NCI-H2029 treated with DMSO at 0.1 percent for 48 hours (cell line): ENCODE measurements at regions not wholly inside any gene's neighbourhood (a gene's known extent, or its start where the extent isn't known, plus 50 kb on each side); places are given as distances from the start of the nearest gene placed in this dataset.
"Not testable (repeated sequence)": the region's sequence is repeated elsewhere in the genome, so short reads cannot be mapped to it uniquely, and the experiment has no call there.

Experiments
- DNase-seq: peaks from one replicate; lab custom pipeline; 2025; lab: John Stamatoyannopoulos, UW

DNA sequence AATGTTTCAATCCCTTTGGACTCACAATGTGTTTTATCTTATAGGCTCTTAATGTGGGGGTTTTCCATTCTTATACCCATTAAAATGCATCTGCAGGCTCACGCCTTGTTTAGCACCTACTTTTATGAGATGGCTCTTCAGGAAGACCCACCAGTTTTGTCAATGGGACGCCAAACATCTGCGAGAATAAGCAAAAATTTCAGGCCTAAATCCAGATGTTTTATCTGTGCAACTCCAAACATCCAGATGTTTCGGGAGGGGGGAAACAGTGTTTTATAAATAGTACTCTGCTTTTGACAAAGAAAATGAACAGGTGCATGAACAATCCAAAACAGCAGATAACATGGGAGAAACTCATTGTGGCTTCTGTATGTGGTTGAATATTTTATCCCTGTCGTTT lies 342.8 kb downstream of the DHX15 start:
- DNase-seq = no peak

DNA sequence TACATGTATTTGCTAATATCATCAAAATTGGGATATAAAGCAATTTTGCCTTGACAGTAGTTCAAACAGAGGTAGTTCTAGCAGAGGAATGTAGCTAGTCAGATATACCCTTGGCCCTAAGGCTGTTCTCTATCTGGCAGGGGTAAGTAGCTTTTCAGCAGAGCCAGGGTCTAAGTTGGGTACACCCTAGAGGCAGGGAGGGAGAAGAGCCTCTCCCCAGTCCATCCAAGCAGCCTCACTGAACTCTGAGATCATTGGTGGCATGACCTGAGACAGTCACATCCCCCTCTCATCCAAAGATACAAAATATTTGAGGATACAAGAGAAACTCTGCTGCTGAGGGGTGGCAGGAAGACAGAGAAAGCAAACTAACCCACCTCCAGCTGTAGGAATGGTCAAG lies 343.7 kb downstream of the DHX15 start:
- no peak for DNase-seq

DNA sequence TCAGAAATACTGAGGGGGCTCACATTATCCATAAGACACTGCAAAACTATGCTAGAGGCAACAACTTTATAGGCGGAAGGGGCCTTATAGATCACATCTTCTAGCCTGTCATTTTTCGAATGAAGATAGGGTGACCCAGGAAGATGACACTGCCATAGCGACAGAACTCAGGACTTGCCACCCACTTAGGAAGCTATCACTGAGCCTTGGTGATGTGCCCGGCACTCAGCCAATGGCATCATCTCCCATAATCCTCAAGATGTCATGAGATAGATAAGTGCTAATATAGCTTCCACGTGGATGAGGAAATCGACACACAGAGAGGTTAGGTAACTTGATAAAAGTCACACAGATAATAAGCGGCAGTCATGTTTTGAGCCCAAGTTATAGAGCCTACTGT lies 346.6 kb downstream of the DHX15 start:
- no peak for DNase-seq

DNA sequence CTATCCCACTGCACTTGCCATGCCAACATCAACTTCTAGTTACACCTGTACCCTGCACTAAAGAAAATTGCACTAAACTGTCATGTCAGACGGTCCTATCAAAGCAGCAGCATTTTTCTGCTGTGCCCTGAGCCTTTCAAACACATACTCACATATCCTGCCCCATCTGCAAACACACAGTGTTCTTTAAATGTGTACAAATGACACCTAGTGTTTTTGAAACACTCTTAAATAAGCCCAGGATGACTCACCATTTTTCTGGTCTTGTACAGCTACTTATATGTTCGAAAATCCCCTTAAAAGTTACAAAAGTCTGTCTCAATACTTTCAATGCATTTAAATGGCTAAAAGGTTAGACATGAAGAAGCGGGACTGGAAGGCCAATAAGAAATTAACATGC lies 346.7 kb upstream of the PPARGC1A start:
- no peak for DNase-seq

DNA sequence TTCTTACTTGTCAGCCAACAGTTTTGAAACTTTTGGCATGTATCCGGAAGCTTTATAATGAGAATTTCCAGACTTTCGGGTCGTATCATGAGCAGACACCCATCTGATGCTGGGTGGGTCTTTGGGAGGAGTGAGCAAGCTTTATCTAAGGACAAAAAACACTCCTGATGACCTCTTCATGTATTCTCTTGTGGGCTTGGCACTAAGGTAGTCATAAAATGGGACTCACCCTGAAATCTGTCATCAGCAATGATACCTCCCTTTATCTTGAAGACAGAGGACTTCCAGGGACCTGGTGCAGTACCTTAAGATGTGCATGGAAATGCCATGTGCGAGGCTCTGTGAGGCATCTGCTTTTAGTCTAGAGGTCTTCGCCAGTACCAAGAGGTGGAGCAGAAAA lies 346.3 kb upstream of the PPARGC1A start:
- DNase-seq = no peak

DNA sequence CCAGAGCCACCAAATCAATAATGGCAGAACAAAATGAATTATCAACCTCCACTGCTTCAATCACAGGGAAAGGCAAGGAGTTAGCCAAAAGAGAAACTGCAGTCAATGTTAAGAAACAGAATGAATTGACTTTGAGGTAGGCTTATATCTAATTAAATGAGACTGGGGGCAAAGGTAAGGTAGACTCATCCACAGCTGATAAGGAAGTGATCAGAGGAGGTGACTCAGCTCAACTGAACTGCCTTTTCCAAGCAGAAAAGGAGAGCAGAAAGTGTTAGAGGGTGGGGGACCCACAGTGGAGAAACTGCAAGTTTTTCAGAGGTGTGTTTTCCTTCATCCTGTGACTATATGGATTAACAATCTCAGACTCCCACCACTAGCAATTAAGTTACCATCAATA lies 345.8 kb upstream of the PPARGC1A start:
- DNase-seq = no peak

DNA sequence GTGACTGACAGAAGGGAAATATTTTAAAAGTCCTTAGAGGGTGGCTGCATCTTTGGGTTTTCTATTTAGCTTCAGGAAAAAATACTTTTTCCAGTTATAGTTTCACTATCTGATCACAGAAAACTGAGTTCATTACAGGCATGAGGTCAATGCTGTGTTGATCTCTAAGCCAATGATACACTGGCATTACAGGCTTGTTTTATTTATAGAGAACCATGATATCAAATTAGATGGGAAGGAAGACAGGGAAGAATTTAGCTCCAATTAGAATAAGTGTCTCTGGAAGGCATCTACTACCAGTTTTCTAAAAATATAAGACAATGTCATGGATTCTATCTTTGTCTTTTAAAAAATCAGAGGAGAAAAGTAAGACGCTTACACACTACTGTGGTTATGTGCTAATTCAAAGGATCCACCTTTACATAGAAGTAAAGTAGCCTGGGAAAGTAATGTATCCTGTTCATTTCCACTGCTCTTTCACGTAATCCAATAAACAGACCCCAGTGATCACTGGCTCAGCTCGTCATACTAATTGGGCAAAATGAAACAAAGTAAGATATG lies 344.5 kb upstream of the PPARGC1A start:
- DNase-seq = no peak

DNA sequence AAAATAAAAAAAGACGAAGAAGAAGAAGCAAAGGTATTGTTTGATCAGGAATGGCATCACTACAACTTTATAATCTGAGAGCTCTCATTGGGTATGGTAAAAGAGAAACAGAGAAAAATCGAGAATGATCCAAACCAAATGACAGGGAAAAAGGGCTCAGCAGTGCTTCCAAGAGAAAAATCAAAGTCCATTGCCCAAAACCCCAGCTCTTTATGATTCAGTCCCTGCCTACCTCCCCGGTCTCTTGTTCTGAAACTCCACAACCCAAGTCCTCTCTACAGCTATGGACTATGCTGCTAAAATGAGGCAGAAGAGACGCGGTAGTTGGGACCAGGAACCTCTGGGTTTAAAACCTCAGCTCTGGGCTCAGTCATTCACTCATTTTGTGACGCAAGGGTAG lies 341.1 kb upstream of the PPARGC1A start:
- DNase-seq = no peak

DNA sequence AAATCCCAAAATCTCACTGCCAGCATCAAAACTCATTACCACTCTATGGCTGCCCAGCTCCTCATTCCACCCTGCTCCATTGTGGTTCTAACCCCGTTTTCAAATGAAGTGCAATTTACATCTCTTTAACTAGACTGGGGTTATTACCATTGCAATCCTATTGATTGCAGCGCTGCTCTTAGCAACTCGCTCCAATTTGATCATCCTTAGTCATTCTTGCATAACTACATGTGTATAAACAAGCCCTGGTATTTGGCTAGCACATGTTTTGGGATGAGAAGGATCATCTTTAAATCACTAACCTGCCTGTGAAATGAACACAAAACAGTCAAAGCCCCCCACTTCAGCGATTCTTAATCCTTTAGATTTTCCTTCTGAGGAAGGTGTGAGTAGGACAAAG lies 340.1 kb upstream of the PPARGC1A start:
- no peak for DNase-seq

DNA sequence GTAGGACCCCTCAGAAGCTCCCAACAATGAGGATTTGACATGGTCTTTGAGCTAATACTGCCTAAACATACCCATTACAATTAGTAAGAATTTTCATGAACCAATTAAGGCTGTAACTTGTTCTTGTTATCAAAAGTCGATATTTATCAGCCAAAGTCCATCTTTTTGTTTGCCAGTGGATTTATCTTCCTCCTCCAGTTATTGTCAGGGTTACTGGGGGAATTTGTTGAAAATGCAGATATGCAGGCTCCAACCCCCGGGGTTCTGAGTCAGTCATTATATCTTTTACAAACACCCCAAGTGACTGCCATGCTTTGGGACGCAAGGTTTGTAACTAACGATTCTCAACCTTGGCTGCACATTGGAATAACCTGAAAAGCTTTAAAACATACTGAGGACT lies 338.8 kb upstream of the PPARGC1A start:
- DNase-seq = no peak

DNA sequence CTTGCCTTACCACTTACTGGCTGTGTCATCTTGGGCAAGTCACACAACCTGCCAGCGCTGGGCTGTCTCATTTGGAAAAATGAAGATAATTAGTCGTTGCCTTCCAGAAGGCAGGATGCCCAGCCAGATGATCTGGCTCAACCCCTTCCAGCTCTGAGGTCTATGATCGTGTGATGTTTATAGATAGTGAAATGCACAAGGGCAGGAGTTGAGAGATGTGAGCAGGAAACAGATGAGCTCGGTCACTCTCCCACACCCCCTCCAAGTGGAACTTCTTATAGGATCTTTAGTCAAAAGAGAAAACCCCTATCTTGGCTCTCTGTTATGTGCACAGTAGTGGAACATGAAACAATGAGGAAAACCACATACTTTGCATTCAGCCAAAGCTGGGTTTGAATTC lies 336.8 kb upstream of the PPARGC1A start:
- no peak for DNase-seq

DNA sequence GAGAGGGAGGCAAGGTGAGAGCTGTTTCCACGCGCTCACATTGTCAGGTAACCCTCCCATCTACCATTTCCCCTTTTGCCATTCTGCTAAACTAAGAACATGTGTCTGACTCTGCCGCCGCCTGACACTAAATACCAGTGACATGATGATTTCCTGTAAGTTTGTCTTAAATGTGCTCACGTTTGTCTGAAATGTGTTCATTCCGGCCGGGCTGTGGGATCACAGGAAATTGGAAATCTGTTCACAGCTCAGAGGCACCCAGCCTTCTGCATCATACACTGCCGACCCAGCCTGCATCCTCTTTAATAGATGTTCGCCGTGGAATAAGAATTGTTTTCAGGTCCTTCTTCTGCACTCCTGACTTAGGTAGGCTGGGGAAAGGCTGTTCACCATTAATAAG lies 336.2 kb upstream of the PPARGC1A start:
- no peak for DNase-seq

DNA sequence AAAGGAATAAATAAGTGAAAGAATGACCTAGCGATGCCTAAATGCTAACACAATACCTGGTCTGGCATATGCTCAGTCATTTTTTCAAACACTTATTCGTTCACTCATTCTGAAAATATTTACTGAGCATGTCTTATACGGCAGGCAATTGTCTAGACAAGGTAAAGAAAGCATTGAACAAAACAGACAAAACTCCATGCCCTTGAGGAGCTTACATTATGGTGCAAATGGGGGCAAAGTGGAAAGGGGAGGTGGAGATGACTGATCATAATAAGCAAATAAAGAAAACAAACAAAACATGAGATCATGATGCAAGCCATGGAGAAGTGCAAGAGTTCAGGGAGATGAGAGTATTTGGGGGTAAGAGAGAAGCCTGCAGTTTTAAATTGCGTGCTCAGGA lies 334.6 kb upstream of the PPARGC1A start:
- DNase-seq = no peak

DNA sequence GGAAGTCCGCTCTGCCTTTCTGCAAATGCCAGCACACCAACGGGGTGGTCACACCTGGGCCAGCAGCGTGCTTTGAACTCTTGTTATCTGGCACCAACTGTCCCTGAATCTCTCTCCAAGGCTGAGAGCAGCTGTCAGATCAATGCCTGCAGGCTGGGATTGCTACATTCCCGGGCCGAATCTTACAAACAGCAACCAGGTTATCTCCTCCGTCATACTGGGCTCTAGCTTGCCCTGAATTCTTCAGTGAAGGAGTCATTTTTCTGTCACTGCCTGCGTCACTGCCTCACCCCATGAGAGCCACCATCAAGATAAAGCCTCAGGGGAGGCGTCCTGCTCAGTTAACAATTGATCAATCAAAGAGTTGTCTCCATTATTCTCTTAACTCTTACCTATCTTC lies 329.4 kb upstream of the PPARGC1A start:
- no peak for DNase-seq

DNA sequence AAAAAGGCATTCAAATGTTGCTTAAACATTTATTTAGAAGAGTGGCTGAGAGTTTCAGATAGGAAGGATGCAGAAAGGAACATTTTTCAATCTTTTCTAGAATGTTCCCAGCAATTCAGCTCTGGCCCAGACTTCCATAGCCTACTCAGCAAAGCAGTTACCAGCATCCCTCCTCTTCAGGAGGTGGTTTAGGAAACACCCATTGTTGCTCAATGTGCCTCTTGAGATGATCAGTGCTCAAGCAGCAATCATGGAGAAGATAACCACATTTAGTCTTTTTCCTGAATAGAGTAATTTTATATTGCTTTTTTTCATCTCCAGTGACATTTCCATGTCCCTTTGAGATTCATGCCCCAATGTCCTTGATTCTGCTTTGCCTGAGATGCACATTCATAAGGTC lies 328.7 kb upstream of the PPARGC1A start:
- no peak for DNase-seq

DNA sequence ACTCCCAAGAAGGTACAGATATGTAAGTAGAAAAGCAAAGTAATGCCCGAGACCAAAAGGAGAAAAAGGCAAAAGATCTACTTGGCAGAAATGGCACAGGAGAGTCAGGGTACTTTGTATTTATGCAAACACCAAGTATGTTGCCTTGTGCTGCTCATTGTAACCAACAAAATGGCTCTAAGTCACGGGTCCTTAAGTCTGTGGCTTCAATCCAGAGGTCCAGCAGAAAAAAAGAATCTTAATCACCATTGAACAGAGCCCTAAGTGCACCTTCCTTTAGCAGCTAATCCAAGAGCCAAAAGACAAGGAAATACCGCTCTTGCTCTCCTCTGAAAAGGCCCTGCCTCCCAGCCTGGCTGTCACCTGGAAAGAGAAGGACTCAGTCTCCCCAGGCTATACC lies 324.9 kb upstream of the PPARGC1A start:
- no peak for DNase-seq

DNA sequence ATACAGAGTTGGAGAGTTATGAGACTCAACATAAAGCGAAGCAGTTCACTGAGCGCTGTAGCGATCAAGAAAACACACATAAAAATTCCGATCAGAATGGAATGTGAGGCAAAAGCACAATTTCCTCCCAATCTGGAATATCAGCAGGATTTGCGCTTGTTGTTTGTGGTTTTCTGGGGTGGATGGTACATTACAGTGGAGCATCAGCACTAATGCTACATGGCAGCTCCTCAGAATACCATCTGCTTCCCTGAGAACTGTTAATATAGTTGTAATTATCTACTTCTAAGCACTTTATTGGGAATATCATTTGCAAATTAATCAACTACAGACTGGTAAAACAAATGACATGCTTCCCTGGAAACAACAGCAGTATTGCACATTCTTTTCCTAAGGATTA lies 324.1 kb upstream of the PPARGC1A start:
- DNase-seq = no peak

DNA sequence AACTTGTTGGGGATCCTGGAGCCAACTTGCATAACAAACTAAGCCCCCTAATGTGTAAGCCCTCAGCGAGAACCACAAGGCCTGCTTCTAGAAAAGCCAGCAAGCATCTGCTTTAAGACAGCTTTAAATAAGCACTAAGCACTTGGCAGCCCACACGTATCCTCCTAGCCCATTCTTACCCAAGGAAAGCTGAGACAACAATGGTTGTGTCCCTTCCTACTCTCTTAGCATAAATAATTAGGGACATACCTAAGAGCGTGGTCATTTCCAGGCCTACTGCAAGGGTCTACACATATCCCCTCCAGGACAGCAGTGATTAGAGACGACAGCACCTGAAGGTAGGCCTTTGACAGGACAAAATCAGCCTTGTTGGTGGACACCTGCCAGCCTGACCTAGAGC lies 322.8 kb upstream of the PPARGC1A start:
- DNase-seq = no peak

DNA sequence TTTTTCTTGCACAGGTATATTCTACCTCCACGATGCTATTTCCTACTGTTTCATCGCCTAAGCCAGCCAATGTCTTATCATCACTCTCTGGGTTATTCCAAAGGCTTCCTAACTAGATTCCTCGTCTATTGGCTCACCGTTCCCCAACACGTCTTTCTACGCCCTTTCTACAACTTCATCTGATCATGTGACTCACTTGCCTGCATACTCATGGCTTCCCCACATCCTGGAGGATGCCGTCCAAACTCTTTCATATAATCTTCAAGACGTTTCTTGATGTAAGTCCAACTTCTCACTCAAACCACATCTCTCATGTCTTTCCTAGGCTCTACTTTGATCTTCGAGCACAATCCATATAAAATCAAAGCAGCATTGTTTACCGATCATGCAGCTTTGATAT lies 322.0 kb upstream of the PPARGC1A start:
- no peak for DNase-seq

DNA sequence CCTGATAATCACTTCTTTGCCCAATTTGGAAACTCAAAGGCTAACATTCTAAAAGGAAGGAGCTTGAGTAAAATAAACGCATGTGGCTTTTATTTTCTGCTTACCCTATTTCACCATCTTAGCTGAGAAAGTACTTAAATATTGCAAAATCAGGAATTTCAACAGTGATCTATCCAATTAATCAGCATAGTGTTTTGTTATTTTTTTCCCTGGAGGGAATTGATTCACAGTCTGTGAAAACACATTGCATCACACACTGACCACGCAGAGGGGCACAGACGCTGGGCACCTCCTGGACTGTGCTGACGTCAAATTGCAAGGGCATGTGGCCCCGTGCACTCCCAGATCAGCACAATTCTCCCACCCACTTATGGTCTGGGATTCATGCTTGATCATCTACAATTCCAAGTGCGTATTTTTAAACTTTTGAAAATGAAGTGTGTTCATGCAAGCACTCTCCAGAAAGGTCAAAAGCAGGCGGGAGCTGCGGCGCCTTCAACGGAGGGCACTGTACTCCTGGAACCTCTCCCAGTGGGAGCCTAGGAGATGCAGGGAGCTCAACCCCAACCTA lies 320.6 kb upstream of the PPARGC1A start:
- DNase-seq = no peak

DNA sequence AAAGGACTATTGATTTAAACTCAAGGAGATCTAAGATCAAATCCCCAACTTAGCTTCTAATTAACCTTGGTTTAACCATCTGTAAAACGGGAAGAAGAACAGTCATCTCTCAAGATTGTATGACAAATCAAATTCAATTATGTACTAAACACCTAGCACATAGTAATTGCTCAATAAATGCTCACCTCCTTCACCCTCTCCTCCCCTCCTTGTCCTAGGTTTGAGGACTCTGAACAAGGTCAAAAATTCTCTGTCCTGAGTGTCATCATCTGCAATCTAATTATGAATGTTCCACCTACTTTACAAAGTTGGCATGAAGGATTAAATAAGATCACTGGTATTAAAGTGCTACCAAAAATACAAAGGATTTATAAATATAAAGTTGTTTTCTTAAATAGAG lies 320.1 kb upstream of the PPARGC1A start:
- DNase-seq = no peak

DNA sequence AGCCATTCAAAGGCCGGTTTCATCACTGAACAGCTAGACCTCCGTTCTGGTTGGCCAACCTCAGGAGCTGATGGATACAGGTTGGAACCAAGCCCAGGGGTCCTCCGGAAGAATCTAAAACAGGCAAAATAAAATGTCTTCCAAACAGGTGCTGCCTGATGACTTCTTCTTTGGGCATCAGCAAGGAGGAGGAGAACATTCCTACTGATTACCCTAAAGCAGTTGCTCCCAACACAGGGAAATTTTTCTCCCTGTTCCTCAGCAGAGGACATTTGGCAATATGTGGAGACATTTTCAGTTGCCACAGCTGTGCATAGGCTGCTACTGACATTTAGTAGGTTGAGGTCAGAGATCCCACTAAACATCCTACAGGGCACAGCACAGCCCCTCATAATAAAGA lies 319.3 kb upstream of the PPARGC1A start:
- DNase-seq = no peak

DNA sequence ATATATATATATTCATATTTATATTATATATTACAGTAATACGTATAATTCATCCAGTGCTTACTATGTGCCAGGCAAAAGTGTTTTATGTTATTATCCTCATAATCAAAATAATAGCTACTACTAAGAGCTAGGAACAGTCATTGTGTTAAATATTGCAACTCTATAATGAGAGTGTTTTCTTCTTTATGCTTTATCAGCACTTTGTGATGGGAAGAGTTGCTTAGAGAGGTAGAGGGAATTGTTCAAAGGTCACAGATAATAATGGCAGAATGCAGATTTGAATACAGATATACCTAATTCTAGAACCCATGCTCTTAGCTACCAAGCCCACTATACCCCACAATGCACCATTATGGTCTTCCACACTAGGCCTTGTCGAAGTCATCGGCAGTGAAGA lies 318.8 kb upstream of the PPARGC1A start:
- no peak for DNase-seq

DNA sequence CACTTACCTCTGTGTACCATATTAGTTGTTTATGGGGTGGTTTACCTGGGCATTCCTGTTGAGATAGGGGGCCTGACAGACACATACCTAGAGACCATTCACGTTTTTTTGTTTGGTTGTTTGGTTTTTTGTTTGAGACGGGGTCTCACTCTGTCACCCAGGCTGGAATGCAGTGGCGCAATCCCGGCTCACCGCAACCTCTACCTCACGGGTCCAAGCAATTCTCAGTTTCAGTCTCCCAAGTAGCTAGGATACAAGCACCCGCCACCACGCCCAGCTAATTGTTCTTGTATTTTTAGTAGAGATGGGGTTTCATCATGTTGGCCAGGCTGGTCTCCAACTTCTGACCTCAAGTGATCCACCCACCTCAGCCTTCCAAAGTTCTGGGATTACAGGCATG lies 314.9 kb upstream of the PPARGC1A start:
- DNase-seq = not testable (repeated sequence)

DNA sequence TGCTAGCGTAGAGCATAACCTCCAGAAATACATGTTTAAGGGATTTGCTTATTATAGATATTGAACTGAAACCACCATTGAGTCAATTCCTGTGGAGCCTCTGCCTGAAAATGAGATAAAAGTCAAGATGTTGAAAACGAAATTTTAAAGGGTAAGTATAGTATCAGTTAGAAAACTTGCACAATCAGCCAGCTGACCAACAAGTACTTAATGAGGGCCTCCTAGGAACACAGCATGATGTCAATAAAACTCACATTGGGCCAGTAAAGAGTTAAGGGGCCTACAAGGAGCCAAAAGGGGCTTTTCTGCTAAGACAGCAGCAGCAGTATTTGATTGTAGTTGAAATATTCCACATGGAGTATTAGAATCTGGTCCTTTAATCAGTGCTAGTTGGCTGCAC lies 314.1 kb upstream of the PPARGC1A start:
- DNase-seq = no peak
